Islet of Langerhans (tissue), 1 donor: ENCODE measurements at regions not wholly inside any gene's neighbourhood (a gene's known extent, or its start where the extent isn't known, plus 50 kb on each side); places are given as distances from the start of the nearest gene placed in this dataset.
"Not testable (repeated sequence)": the region's sequence is repeated elsewhere in the genome, so short reads cannot be mapped to it uniquely, and the experiment has no call there.

Experiments used
- FAIRE-seq: peaks from one replicate; lab custom pipeline; 2011; peaks lifted over from hg19 to GRCh38; lab: Jason Lieb, UNC

DNA sequence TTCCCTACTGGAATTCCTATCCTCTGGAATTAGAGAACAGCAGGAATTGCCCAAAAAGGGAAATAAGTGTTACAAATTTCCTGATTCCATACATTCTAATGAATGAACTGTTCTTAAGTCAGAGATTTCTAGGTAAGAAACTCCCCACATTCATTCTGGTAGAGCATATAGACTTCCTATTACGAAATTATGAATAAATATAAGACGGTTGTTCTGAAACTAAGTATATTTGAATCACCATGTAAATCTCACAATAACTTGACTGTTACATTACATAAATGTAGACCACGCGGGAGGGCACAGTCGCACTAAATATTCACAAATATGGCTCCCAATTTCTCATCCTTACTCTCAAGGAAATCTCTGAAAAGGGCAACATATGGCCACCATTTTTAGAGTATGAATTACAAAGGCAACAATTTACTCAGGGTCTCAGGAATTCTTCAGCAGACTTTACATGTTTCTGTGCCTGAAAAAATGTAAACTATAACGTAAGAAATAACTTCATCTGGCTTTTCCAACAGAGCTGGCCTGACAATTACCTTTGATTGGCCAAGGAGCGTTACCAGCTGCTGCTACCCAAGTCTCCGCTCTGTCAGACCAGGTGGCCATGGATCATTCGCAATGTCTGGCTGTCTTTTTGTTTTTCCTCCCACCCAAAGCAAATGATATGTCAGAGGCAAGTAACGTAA is 115.8 kb downstream of the MPP7 start:
- FAIRE-seq: no peak

GRCh38 chr10:28186461-28186860 is 116.4 kb downstream of the MPP7 start:
- FAIRE-seq: no peak

GRCh38 chr10:28184810-28185209 is 118.1 kb downstream of the MPP7 start:
- FAIRE-seq: no peak

DNA sequence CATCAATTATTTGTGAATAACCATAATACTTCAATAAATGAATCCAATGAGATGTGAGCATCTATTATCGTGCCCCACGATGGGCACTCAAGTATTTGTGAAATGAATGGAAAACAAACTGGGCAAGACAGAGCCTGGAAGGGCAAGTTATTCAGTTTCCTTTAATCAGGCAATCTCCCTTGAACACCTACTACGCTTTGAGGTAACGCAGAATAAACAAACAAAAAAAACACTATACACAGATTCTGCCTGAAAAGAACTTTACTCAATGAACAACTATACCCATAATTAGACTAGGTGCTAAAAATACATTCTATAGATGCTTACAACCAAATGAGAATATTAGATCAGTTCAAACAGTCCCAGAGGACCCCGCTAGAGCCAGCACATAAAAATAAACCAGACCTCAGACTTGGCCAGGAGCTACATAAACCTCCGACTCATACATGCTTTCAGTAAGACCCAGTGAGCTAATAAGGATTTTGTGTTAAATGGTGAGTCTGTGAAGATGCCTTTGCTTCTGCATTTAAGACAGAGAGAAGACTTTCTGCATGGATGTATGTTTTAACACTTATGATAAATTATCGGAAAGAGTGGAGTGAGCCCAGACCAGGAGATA is 121.3 kb downstream of the MPP7 start:
- no peak for FAIRE-seq

DNA sequence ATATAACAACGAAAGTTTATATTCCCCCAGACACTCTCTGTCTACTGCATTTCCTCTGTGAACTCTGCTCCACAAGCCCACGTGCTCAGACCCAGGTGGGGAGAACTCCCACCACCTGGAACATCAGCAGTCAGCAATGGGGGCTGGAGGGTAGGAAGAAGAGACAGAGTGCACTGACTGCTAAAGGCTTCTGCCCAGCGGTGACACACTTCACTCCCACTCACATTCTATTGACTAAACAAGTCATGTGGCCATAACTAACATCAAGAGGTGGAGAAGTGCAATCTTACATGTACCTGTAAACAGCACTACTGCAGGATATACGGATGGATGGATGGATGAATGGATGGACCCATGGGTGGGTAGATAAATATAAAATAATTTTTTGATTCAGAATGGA is 122.2 kb downstream of the MPP7 start:
- no peak for FAIRE-seq

GRCh38 chr10:28179743-28180099 is 123.1 kb downstream of the MPP7 start:
- FAIRE-seq: no peak

GRCh38 chr10:28179006-28179742 is 123.7 kb downstream of the MPP7 start:
- FAIRE-seq: peak; percentile 94

GRCh38 chr10:28177944-28178637 is 124.8 kb downstream of the MPP7 start:
- FAIRE-seq: no peak

DNA sequence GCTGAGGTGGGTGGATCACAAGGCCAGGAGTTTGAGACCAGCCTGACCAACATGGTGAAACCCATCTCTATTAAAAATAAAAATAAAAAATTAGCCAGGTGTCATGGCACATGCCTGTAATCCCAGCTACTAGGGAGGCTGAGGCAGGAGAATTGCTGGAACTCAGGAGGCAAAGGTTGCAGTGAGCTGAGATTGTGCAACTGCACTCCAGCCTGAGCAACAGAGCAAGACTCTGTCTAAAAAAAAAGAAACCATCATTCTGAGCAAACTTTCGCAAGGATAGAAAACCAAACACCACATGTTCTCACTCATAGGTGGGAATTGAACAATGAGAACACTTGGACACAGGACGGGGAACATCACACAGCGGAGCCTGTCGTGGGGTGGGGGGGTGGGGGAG is 126.4 kb downstream of the MPP7 start:
- FAIRE-seq: not testable (repeated sequence)

- FAIRE-seq: no peak
Measured at GRCh38 chr10:28172223-28172610, 130.6 kb downstream of the MPP7 start.

GRCh38 chr10:28171468-28172222 is 131.2 kb downstream of the MPP7 start:
- no peak for FAIRE-seq

DNA sequence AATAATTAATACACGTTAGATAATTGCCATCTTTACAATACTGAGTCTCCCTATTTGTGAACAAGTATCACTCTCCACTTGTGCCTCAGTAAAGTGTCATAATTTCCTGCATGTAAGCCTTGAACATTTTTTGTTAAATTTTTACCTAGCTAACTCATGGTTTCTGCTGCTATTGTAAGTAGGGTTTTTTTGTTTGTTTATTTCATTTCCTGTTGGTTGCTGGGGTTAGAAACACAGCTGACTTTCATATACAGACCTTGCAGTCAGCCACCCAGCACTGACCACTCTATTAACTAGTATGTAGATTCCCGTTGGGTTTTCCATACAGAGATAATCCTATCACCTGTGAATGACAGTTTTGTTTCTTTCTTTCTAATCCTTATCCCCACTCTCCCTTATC is 133.3 kb downstream of the MPP7 start:
- FAIRE-seq: no peak

GRCh38 chr10:28160866-28161405 is 141.9 kb downstream of the MPP7 start:
- no peak for FAIRE-seq

DNA sequence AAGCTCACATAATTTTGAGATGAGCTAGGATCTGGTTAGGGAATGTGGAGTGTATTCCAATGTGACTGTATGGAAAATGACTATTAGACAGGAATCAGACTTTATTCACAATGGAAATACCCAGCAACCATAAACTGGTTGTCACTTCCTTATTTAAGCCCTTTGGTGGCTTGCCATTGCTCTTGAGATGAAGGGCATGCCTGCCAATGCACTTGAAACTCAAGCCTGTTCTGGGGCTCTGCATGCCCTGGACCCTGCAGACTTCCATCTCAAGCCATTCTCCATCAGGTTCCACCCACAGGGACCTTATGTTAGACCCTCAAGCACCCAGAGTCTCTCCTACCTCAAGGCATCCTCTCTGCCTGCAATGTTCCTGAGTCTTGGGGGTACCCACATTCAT is 145.5 kb downstream of the MPP7 start:
- FAIRE-seq: no peak

- FAIRE-seq: no peak
Measured at GRCh38 chr10:28155726-28156125, 147.1 kb downstream of the MPP7 start.

GRCh38 chr10:28151636-28152035 is 151.2 kb downstream of the MPP7 start:
- FAIRE-seq: no peak

DNA sequence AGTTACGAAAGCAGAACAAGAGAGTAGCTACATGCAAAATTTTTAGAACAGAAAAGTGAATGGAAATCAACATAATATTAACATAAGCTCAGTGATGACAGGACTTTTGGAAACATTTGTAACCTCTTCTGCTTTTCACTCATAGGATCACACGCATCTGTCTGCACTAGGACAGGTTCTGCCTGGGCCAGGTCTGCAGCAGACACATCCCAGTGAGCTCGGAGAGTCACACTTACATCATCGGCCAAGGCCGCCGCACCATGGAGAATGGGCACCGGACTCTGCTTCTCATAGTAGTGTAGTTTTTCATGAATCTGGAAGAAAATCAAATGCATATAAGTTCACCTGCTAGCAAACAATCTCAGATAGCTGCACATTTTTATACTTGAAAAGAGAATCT is 150.9 kb upstream of the ODAD2 start:
- FAIRE-seq: no peak

- FAIRE-seq: no peak
Measured at GRCh38 chr10:28147706-28148105, 148.8 kb upstream of the ODAD2 start.

DNA sequence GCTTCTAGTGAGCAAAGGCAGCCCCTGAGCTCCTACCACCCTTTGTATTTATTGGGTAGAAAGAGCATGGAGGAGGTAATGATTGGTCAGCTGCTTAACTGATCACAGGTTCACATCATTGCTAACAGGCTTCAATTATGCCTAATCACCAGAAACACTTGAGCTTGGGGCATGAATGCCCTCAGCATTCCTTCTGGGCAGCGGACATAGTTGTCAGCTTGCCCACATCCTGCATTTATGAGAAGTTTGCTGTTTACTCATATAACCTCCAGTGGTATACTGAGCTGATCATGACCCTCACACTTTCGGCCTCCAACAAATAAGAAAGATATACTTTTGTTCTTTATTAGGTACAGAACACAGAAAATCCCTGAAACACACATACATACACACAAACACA is 140.3 kb upstream of the ODAD2 start:
- no peak for FAIRE-seq

GRCh38 chr10:28137907-28138880 is 139.3 kb upstream of the ODAD2 start:
- no peak for FAIRE-seq

- no peak for FAIRE-seq
Measured at GRCh38 chr10:28135258-28135657, 136.4 kb upstream of the ODAD2 start.
